HCT116 (cell line): ENCODE measurements at regions not wholly inside any gene's neighbourhood (a gene's known extent, or its start where the extent isn't known, plus 50 kb on each side); places are given as distances from the start of the nearest gene placed in this dataset.

ENCODE experiments used
- ATAC-seq: fragments of 200-7000 bp; cut with Tn5 transposase; 2 replicates; pipeline ENCODE4 v1.9.1; 2020; ENCODE audit warnings: mild to moderate bottlenecking, moderate library complexity
- BruUV-seq: library from RNA; stranded (reverse); fragments of 400-500 nt; replicated peaks from 2 replicates; lab custom pipeline; 2021; lab: Mats Ljungman, UMichigan
- CTCF ChIA-PET: fragments of 300-600 bp; sonication (Branson Sonifier 250); formaldehyde crosslinking; loops from one replicate; lab custom pipeline; 2021; ENCODE audit warnings: antibody characterized with exemption; lab: Charles Lee
- POLR2A ChIA-PET: fragments of 300-600, 350-600 bp; sonication (Branson Sonifier 250); formaldehyde crosslinking; loops from one replicate; lab custom pipeline; 2021; ENCODE audit warnings: antibody characterized with exemption; lab: Charles Lee
- RAD21 ChIA-PET, 2 experiments: fragments of 300-600 bp; sonication (Branson Sonifier 250); formaldehyde crosslinking; loops; one replicate each; lab custom pipeline; 2023; ENCODE audit warnings: low total read pairs in 2 of 2; ENCODE audit not compliant: uncharacterized antibody in 2 of 2, unreplicated experiment in 2 of 2, low non-redundant PET in 1 of 2; lab: Charles Lee
- DNase-seq: peaks from one replicate; pipeline ENCODE4 v3.0.0-alpha.2; 2010; ENCODE audit warnings: low read depth, low spot score
- H2AFZ ChIP-seq: fragments of 200-600 bp; shearing (Covaris generic), sonication (generic); 2 replicates; pipeline ENCODE4 v1.6.1; 2017; ENCODE audit warnings: low read depth, mixed run types, mixed read lengths, antibody characterized with exemption, low read length; ENCODE audit not compliant: poor library complexity, severe bottlenecking
- H3K27ac ChIP-seq: 2 replicates; pipeline ENCODE4 v1.5.1; 2012; ENCODE audit warnings: low read depth, low read length
- H3K27me3 ChIP-seq: fragments of 200-600 bp; sonication (generic); 2 replicates; pipeline ENCODE4 v1.6.1; 2016; ENCODE audit warnings: mixed run types, low read length, mixed read lengths; ENCODE audit not compliant: insufficient read depth
- H3K36me3 ChIP-seq, 2 experiments: fragments of 200-500 bp in 1 of 2; fragments of 200-600 bp in 1 of 2; sonication (Bioruptor generic) in 1 of 2; sonication (generic) in 1 of 2; 2 replicates each; pipeline versions ENCODE4 v1.5.1 to v1.6.1; 2014 to 2016; ENCODE audit warnings: low read length in 2 of 2, inconsistent platforms in 1 of 2, mixed read lengths in 1 of 2, mixed run types in 1 of 2; ENCODE audit not compliant: insufficient read depth in 2 of 2, control insufficient read depth in 1 of 2
- H3K4me1 ChIP-seq, 2 experiments: fragments of 200-600 bp in 1 of 2; sonication (generic) in 1 of 2; 2 replicates each; pipeline versions ENCODE4 v1.5.1 to v1.6.1; 2012 to 2017; ENCODE audit warnings: low read length in 2 of 2, inconsistent platforms in 1 of 2, mild to moderate bottlenecking in 1 of 2, mixed read lengths in 1 of 2, mixed run types in 1 of 2, moderate library complexity in 1 of 2; ENCODE audit not compliant: insufficient read depth in 2 of 2, control insufficient read depth in 1 of 2
- H3K4me2 ChIP-seq: fragments of 200-600 bp; sonication (generic); 2 replicates; pipeline ENCODE4 v1.6.1; 2017; ENCODE audit warnings: mixed run types, low read length, mixed read lengths
- H3K4me3 ChIP-seq, 2 experiments: fragments of 200-600 bp in 1 of 2; sonication (generic) in 1 of 2; replicated peaks in 1 of 2; 2 replicates each; pipeline ENCODE4 v1.5.1; 2011 to 2016; ENCODE audit warnings: low read length in 2 of 2, control low read depth in 1 of 2, low read depth in 1 of 2, mild to moderate bottlenecking in 1 of 2, mixed read lengths in 1 of 2, mixed run types in 1 of 2
- H3K79me2 ChIP-seq: fragments of 200-600 bp; sonication (generic); 2 replicates; pipeline ENCODE4 v1.6.1; 2017; ENCODE audit warnings: mild to moderate bottlenecking, mixed run types, low read length, moderate library complexity, mixed read lengths; ENCODE audit not compliant: insufficient read depth
- H3K9ac ChIP-seq: fragments of 200-600 bp; sonication (generic); 2 replicates; pipeline ENCODE4 v1.6.1; 2016; ENCODE audit warnings: low read length, mixed read lengths
- H3K9me2 ChIP-seq: fragments of 200-600 bp; sonication (generic), shearing (Covaris generic); 2 replicates; pipeline ENCODE4 v1.6.1; 2017; ENCODE audit warnings: mixed run types, mild to moderate bottlenecking, moderate library complexity; ENCODE audit not compliant: insufficient read depth
- H3K9me3 ChIP-seq, 2 experiments: fragments of 200-500 bp in 1 of 2; fragments of 200-600 bp in 1 of 2; sonication (Bioruptor generic) in 1 of 2; sonication (generic) in 1 of 2; 2 replicates each; pipeline ENCODE4 v1.6.1; 2014 to 2017; ENCODE audit warnings: low read length in 2 of 2, mixed read lengths in 2 of 2, inconsistent platforms in 1 of 2, low read depth in 1 of 2, mild to moderate bottlenecking in 1 of 2, mixed run types in 1 of 2, moderate library complexity in 1 of 2; ENCODE audit not compliant: control insufficient read depth in 1 of 2, insufficient read depth in 1 of 2
- H4K20me1 ChIP-seq: fragments of 200-600 bp; sonication (generic), shearing (Covaris generic); 2 replicates; pipeline ENCODE4 v1.6.1; 2017; ENCODE audit warnings: mixed run types, mild to moderate bottlenecking, moderate library complexity; ENCODE audit not compliant: insufficient read depth
- ATF3 ChIP-seq: IDR thresholded peaks from 2 replicates; pipeline ENCODE4 v1.6.1; 2012
- EZH2phosphoT487 ChIP-seq: fragments of 200-600 bp; IDR thresholded peaks from 2 replicates; pipeline ENCODE4 v1.6.1; 2018; ENCODE audit warnings: antibody characterized with exemption, borderline replicate concordance
- JUND ChIP-seq: IDR thresholded peaks from 2 replicates; pipeline ENCODE4 v1.6.1; 2012
- RAD21 ChIP-seq: IDR thresholded peaks from 2 replicates; pipeline ENCODE4 v1.6.1; 2012; ENCODE audit warnings: low read depth, mild to moderate bottlenecking
- SIN3A ChIP-seq: IDR thresholded peaks from 2 replicates; pipeline ENCODE4 v1.6.1; 2012; ENCODE audit warnings: low read depth
- SP1 ChIP-seq: IDR thresholded peaks from 2 replicates; pipeline ENCODE4 v1.6.1; 2012; ENCODE audit warnings: low read depth
- intact Hi-C: fragments of 100-400 bp; cut with micrococcal nuclease; formaldehyde crosslinking; loops from 2 replicates; pipeline ENCODE4 v1.10.0; 2022

GRCh38 chr21:27040738-27041469, 74.0 kb upstream of the ADAMTS5 start:
- no peak for ATAC-seq
- intact Hi-C loops, result no loop called here
- H3K4me1 ChIP-seq, result no peaks in the 10 kb centered on the region
- peaks cover 24 to 29% of the 10 kb centered on the region in 2 experiments; a peak in 2 of 4 replicates for H3K9me3 ChIP-seq
- no peaks in the 10 kb centered on the region for H3K36me3 ChIP-seq
- no peak overlapping the region for H2AFZ ChIP-seq
- POLR2A ChIA-PET, result no interaction called here
- DNase-seq, result no peak
- H3K27ac ChIP-seq, result no peak overlapping the region
- no peaks in the 10 kb centered on the region for H4K20me1 ChIP-seq
- no peaks in the 10 kb centered on the region for H3K9me2 ChIP-seq
- TF ChIP-seq SIN3A (no peak), SP1 (no peak), RAD21 (no peak), JUND (no peak), ATF3 (no peak)
- H3K27me3 ChIP-seq, result no peaks in the 10 kb centered on the region
- H3K4me2 ChIP-seq, result no peak overlapping the region
- H3K4me3 ChIP-seq, result no peak overlapping the region
- H3K9ac ChIP-seq, result no peak overlapping the region
- no TSS peak for BruUV-seq
- no peaks in the 10 kb centered on the region for H3K79me2 ChIP-seq
- RAD21 ChIA-PET, result no interaction called here
- CTCF ChIA-PET, result no interaction called here

DNA sequence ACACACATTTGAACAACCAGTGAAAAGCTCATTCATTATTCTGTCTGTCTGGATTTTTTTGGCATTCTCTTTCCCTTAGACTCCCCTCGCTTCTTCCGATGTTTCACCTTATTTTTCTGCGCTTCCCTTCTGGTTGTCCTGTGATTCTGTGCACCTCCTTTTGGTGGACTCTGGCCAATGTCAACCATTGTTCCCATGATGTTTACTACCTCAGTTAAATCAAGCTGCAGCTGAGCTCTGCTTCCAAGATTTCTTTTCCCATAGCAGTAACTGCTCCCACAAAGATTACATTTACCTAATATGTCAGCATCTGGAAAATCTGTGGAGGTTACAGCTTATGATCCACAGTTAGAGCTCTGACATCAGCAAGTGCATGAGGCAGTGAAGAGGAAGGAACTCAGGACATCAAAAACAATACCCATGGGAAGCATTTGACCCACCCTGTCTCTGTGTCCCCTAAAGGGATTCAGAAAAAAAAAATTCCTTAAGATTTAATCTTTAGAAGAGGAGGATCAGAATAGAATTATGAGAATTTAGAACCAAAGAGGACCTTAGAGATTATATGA, 69.9 kb upstream of the ADAMTS5 start:
- Histone ChIP-seq H3K79me2 (no peaks in the 10 kb centered on the region), H2AFZ (no peak overlapping the region), H3K4me3 (no peak overlapping the region)
- ATAC-seq, result no peak
- BruUV-seq, result no TSS peak
- RAD21 ChIA-PET, result no interaction called here
- no peak for TF ChIP-seq JUND
- no peak for TF ChIP-seq EZH2phosphoT487
- TF ChIP-seq, all 23 proteins: peak for 0
- no peak overlapping the region for H3K9ac ChIP-seq
- intact Hi-C loops, result no loop called here
- no peaks in the 10 kb centered on the region for H3K36me3 ChIP-seq
- no peaks in the 10 kb centered on the region for H4K20me1 ChIP-seq
- no peaks in the 10 kb centered on the region for H3K27me3 ChIP-seq
- H3K4me1 ChIP-seq, result no peaks in the 10 kb centered on the region
- H3K27ac ChIP-seq, result no peak overlapping the region
- H3K9me3 ChIP-seq, result peaks cover 15 to 16% of the 10 kb centered on the region in 2 experiments; a peak in 2 of 4 replicates
- no peak overlapping the region for H3K4me2 ChIP-seq
- no peak for DNase-seq
- ChIA-PET CTCF (no interaction called here), POLR2A (no interaction called here)
- no peaks in the 10 kb centered on the region for H3K9me2 ChIP-seq
